ENCODE measurements at regions not wholly inside any gene's neighbourhood (a gene's known extent, or its start where the extent isn't known, plus 50 kb on each side); places are given as distances from the start of the nearest gene placed in this dataset.
"Not testable (repeated sequence)": the region's sequence is repeated elsewhere in the genome, so short reads cannot be mapped to it uniquely, and the experiment has no call there.

DNA sequence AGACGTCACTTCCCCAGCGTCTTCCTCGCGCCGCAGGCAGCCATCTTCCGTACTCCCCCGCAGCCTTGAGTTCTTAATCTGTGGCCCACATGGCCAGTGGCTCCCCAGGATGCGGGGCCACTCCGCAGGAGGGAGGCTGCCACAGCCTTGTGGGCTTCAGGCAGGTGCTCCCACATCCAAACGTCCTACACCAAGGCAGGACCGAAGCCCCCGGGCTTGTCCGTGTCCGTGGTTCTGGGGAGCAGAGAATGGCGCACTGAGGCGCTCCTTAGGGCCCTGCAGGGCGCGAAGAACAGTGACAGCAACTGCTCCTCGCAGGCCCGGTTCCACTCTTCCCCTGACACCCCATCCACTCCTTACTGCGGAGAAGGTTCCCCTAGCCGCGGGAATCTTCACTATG lies 755.8 kb downstream of the PRIM2 start:
- no peak for DNase-seq (ENCODE audit: low read depth)
- H3K4me3 ChIP-seq (replicated peaks; ENCODE audit: low read depth, low read length): no peak overlapping the region
- TF ChIP-seq, protein P1, sequence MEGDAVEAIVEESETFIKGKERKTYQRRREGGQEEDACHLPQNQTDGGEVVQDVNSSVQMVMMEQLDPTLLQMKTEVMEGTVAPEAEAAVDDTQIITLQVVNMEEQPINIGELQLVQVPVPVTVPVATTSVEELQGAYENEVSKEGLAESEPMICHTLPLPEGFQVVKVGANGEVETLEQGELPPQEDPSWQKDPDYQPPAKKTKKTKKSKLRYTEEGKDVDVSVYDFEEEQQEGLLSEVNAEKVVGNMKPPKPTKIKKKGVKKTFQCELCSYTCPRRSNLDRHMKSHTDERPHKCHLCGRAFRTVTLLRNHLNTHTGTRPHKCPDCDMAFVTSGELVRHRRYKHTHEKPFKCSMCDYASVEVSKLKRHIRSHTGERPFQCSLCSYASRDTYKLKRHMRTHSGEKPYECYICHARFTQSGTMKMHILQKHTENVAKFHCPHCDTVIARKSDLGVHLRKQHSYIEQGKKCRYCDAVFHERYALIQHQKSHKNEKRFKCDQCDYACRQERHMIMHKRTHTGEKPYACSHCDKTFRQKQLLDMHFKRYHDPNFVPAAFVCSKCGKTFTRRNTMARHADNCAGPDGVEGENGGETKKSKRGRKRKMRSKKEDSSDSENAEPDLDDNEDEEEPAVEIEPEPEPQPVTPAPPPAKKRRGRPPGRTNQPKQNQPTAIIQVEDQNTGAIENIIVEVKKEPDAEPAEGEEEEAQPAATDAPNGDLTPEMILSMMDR (IDR thresholded peaks at IDR 0.05; ENCODE audit: low read length, missing control alignments): no peak

DNA sequence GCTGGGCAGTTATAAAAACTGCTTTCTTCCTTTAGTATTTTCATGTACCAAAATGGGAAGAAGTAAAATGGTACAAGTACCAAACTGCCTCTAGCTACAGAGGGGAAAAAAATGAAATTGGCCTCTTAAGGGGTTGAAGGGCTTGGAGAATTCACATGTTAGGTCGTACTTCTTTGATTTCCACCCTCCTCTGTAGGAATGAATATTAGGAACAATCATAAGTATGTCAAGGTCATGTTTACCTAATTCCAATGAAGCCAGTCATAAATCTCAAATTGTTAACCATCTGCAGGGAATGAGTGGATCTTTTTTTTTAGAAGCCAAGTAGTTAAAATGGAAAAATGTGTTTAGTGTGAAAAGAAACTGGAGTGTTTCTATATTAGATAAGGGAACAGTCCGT lies 772.6 kb downstream of the PRIM2 start:
- not testable (repeated sequence) for H3K4me3 ChIP-seq (replicated peaks; ENCODE audit: low read depth, low read length); DNase-seq (ENCODE audit: low read depth)

DNA sequence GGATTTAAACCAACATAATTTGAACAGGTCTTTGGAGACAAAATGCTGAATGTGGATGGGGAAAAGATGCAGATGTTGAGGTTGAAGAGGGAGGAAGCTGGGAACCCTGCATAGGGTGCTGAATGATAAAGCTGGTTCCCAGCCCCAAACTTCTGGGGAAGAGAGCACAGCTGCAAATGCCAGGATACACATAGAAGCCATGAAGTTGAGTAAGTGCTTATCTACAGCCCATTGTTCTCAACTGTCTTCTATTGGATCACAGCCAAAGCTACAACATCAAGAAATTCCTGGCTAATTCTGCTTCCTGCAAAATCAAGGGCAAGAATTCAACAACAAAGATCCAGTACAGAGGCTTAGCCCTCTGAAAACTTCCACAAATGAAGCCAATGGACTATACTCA lies 779.8 kb downstream of the PRIM2 start:
- H3K4me3 ChIP-seq (replicated peaks; ENCODE audit: low read depth, low read length): not testable (repeated sequence)
- peak; percentile 16 for DNase-seq (ENCODE audit: low read depth)

DNA sequence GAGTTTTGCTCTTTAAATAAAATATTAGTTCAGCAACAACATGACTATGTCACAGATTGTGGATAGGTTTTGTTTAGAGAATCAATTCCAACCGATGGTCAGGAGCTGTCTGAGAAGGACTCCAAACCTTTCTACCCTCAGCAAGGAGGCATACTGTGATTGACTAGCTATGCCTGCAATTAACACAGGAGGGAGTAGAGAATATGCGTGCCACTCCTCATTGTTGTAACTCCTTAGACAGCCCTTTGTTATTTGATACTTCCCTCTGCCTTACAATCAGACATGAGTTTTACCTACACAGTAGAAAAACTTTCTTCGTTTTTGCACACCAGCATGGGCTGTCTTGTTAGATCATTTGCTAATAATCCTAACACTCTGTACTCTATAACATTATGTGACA lies 796.5 kb downstream of the PRIM2 start:
- TF ChIP-seq, protein P1 (IDR thresholded peaks at IDR 0.05; ENCODE audit: low read length, missing control alignments): no peak
- H3K4me3 ChIP-seq (replicated peaks; ENCODE audit: low read depth, low read length): no peak overlapping the region
- no peak for DNase-seq (ENCODE audit: low read depth)

DNA sequence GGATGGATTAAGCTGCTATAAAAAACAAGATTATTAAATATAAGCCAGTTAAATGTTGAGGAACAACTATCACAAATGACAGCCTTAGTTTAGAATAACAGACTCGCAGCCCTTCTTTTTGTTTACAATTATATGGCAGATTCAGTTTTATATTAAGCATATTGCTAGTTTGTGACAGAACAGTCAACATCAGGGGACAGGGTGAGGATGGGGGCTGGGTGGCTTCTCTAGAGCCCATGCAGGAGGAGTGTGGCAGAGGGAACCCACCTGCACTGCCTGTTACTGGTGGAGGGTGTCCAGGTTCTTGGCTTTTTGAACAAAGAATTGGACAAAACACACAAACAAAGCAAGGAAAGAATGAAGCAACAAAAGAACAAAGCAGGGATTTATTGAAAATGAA lies 799.7 kb downstream of the PRIM2 start:
- DNase-seq (ENCODE audit: low read depth); H3K4me3 ChIP-seq (replicated peaks; ENCODE audit: low read depth, low read length): not testable (repeated sequence)

DNA sequence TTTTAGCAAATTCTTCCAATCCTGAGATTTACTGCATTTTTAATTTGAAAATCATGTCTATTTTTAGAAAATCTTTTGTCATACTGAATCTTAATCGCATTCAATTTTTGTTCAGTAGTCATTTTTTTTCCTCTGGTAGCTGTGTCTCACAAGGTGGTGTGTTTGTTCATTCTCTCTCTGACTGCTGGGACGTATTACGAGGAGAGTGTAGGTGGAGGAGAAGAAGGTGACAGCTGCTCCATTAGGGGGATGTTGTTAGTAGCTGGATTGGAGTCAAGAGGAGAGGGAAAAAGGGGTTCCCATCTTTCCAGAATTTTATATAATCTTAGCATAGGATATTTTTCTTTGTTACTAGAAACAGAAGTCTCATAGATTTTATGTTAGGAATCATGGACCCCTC lies 804.2 kb downstream of the PRIM2 start:
- DNase-seq (ENCODE audit: low read depth); H3K4me3 ChIP-seq (replicated peaks; ENCODE audit: low read depth, low read length): not testable (repeated sequence)

DNA sequence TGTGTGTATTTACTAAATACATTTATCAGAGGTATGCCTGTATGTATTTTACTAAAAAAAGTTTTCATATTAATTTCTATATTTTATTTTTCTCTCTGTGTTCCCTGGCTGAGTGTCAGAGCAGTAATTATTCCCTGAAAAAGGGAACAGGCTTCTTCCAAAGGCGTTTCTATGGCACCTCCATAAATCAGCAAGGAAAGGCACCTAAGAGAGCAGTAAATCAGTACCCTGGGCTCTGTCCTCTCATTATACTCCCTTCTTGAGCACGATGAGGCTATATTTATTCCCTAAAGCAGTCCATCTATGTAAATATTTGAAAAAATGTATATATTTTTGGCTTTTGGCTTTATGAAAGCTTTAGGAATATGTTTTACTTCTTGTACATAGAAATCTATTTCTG lies 806.3 kb downstream of the PRIM2 start:
- not testable (repeated sequence) for DNase-seq (ENCODE audit: low read depth)

DNA sequence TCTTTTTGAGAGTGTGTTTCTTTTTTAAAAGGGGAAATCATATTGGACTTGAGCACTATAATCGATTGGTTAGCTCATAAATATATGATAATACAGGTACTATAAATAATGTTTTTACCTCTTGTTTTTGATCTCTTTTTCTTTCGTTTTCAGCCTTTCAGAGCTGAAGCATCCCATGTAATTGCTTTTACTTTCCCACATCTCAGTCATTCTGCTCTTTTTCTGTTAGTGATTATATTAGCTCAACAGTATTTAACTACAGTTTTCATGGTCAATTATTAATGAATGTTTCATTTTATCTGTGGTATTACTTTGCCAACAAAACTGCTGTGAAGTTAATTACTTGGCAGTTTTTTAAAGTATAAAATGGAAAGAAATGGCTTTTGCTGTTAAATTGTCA lies 811.1 kb downstream of the PRIM2 start:
- H3K4me3 ChIP-seq (replicated peaks; ENCODE audit: low read depth, low read length); DNase-seq (ENCODE audit: low read depth): not testable (repeated sequence)

More for the DNA sequence above, 806.3 kb downstream of the PRIM2 start:
- not testable (repeated sequence) for H3K4me3 ChIP-seq (replicated peaks; ENCODE audit: low read depth, low read length)

DNA sequence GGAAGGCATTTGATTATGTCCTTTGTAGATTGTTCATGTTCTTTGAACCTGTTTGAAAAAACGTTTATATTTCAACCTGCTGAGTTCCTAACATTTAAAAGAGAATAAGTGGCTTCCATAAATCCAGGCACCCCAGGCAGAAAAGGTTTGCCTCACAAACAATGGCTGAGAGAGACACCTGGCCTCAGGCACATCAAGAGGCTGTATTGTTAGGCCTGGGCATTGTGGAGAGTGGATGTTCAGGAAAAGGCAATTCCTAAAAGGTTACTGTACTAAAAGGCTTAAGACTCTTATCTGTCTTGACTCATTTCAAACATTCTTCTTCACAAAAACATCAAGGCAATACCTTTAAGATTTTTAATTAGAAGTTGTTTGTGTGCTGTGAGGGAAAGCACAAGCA lies 811.7 kb downstream of the PRIM2 start:
- not testable (repeated sequence) for DNase-seq (ENCODE audit: low read depth); H3K4me3 ChIP-seq (replicated peaks; ENCODE audit: low read depth, low read length)

DNA sequence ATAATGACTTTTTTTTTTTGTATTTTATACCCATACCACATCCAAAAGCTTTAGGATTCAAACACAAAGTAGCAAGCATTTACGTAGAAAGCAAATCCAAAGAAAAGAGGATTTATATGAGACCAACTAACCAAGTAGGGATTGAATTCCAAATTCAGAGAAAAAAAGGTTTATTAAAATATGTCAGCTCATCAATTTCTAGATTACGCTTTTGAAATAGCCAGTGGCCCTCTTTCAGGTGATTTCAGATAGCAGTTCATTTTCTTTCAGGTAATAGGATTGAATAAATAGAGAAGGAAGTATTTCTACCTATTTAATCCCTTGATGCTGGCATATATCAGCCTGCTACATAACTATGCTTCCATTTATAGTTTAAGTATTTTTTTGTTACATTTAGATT lies 822.3 kb downstream of the PRIM2 start:
- not testable (repeated sequence) for H3K4me3 ChIP-seq (replicated peaks; ENCODE audit: low read depth, low read length); DNase-seq (ENCODE audit: low read depth)

DNA sequence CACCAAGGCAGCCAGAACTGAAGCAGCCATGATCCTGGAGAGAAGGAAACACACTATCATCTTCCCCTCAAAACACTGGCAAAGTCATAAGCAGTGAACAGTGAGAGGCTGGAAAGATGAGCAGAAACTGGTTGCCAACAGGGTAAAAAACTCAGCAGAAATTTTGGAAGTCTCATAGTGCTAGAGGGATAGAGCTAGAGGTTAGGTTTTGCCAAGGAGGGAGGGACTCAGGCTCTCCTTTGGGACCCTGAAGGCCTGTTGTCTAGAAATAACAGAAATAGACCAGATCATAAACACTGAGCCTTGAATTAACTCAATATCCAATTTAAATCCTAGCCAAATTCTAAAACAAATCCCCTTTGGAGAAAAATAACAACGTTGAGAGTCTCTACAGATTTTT lies 853.6 kb downstream of the PRIM2 start:
- DNase-seq (ENCODE audit: low read depth); H3K4me3 ChIP-seq (replicated peaks; ENCODE audit: low read depth, low read length): not testable (repeated sequence)

DNA sequence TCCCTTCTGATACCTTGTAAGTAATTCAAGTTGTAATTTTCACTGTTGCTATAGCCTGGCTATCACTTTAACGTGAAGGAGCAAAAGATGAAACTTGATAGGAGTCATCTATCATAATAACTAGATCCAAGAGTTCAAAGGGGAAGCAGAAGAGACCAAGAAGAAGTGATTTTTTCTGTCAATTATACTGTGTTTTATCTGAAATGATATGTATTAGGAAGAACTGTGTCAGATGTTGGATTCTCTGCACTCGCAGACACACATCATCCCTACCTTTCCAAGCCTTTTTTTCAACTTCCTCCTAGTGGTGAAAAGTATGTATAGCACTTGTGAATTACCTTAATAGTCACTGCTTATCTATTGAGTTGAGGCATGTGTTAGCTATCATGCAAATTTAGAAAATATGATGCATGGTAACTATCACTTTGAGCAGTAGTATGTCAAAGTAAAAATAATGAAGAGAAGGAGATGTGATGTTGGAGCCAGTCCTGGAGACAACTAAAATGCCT lies 864.2 kb downstream of the PRIM2 start:
- DNase-seq (ENCODE audit: low read depth); H3K4me3 ChIP-seq (replicated peaks; ENCODE audit: low read depth, low read length): not testable (repeated sequence)

DNA sequence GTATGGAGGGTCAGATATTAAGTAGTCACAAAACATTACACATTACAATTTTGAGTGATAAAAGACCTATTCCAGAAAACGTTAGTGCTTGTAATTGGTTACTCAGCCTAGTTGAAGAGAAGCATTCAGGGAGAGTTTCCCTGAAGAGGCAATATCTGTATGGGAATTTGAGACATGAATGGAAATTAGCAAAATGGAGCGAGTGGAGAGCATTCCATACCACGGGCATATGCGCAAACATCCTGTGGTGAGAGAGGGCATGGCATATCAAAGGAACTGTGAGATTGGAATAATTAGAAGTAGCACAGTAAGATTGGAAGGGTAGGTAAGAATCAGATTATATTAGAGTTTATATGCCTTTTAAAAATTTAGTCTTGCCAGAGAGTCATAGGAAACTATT lies 867.9 kb downstream of the PRIM2 start:
- not testable (repeated sequence) for DNase-seq (ENCODE audit: low read depth); H3K4me3 ChIP-seq (replicated peaks; ENCODE audit: low read depth, low read length)

DNA sequence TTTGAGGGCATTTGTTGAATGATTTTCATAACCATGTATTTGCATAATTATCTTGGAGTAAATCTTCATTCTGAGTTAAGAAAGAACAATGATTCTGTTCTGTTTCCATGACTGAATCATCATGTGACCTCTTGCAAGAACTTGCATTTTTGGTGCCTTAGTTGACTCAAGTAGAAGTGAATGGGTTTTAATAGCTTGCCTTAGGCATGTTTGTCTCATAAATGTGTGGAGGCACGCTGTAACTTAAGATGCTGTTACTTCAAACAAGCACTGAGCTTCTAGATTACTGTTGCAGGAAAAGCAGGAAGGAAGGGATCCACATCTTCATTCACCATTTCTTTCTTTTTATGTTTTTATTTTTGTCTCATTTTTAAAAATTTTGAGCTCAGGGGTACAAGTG lies 875.8 kb downstream of the PRIM2 start:
- not testable (repeated sequence) for DNase-seq (ENCODE audit: low read depth); H3K4me3 ChIP-seq (replicated peaks; ENCODE audit: low read depth, low read length)
